ENCODE measurements at regions not wholly inside any gene's neighbourhood (a gene's known extent, or its start where the extent isn't known, plus 50 kb on each side); places are given as distances from the start of the nearest gene placed in this dataset.

GRCh38 chr4:167419468-167420140, 185.3 kb upstream of the SPOCK3 start:
- DNase-seq (ENCODE audit: low read depth, low spot score) = no peak
- H3K4me3 ChIP-seq (ENCODE audit: low read depth, low read length) = no peak overlapping the region
- ChIA-PET CTCF (no interaction called here), POLR2A (no interaction called here)
- no peak for TF ChIP-seq CTCF (IDR thresholded peaks at IDR 0.05; ENCODE audit: insufficient read depth, low read length, missing control alignments)

- no peak for DNase-seq (ENCODE audit: low read depth, low spot score)
- ChIA-PET POLR2A (no interaction called here), CTCF (no interaction called here)
- H3K4me3 ChIP-seq (ENCODE audit: low read depth, low read length) = no peak overlapping the region
- no peak for TF ChIP-seq CTCF (IDR thresholded peaks at IDR 0.05; ENCODE audit: insufficient read depth, low read length, missing control alignments)
Measured at GRCh38 chr4:167421201-167421600, 186.9 kb upstream of the SPOCK3 start.

- CTCF ChIA-PET = no interaction called here
- no peak for DNase-seq (ENCODE audit: low read depth, low spot score)
- TF ChIP-seq CTCF (IDR thresholded peaks at IDR 0.05; ENCODE audit: insufficient read depth, low read length, missing control alignments) = no peak
- POLR2A ChIA-PET = no interaction called here
- no peak overlapping the region for H3K4me3 ChIP-seq (ENCODE audit: low read depth, low read length)
Measured at GRCh38 chr4:167424341-167425256, 190.3 kb upstream of the SPOCK3 start.

GRCh38 chr4:167428156-167428555, 193.9 kb upstream of the SPOCK3 start:
- no peak for TF ChIP-seq CTCF (IDR thresholded peaks at IDR 0.05; ENCODE audit: insufficient read depth, low read length, missing control alignments)
- CTCF ChIA-PET = no interaction called here
- no peak for DNase-seq (ENCODE audit: low read depth, low spot score)
- no peak overlapping the region for H3K4me3 ChIP-seq (ENCODE audit: low read depth, low read length)
- POLR2A ChIA-PET = no interaction called here

GRCh38 chr4:167431371-167431770, 197.1 kb upstream of the SPOCK3 start:
- POLR2A ChIA-PET = no interaction called here

More at GRCh38 chr4:167431371-167431770, 197.1 kb upstream of the SPOCK3 start:
- no peak for DNase-seq (ENCODE audit: low read depth, low spot score)
- CTCF ChIA-PET = no interaction called here
- no peak overlapping the region for H3K4me3 ChIP-seq (ENCODE audit: low read depth, low read length)
- no peak for TF ChIP-seq CTCF (IDR thresholded peaks at IDR 0.05; ENCODE audit: insufficient read depth, low read length, missing control alignments)

Data from AG04449 (cell line).